Gastrocnemius medialis (tissue), 4 donors: ENCODE measurements at regions not wholly inside any gene's neighbourhood (a gene's known extent, or its start where the extent isn't known, plus 50 kb on each side); places are given as distances from the start of the nearest gene placed in this dataset.

Experiments used
- CTCF ChIP-seq, 5 experiments: fragments of 450-650 bp in 3 of 5; fragments of 200-600 bp in 2 of 5; sonication (generic) in 2 of 5; IDR thresholded peaks in 4 of 5; conservative IDR thresholded peaks in 1 of 5; 1 replicate in 4 of 5; 2 replicates in 1 of 5; pipeline ENCODE4 v1.5.1; 2016 to 2019; ENCODE audit warnings: antibody characterized with exemption in 5 of 5, mild to moderate bottlenecking in 3 of 5, moderate library complexity in 3 of 5
- POLR2A ChIP-seq, 2 donors: fragments of 450-650 bp; IDR thresholded peaks; one replicate each; pipeline ENCODE4 v1.6.1; 2017; ENCODE audit warnings: antibody characterized with exemption in 2 of 2, mild to moderate bottlenecking in 2 of 2, moderate library complexity in 2 of 2

DNA sequence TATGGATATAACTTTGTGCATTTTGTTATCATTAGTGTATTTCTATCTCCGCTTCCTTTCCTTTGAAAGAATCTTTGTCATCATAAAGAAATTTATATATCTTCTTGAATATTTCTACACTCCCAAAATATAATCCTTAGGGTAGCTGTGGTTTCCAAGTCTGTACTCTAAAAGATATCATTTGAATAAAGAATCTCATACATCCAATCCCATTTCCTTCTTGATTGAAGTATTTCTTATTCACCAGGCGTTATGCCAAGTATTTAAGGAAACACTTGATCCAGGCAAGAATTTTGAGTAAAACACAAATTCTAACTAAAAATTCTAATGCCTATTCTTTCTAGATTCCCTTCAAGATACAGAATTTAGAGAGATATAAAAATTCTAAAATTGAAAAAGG is 821.8 kb downstream of the GALC start:
- TF ChIP-seq POLR2A (IDR thresholded peaks at IDR 0.05) (no peak), CTCF (IDR thresholded peaks at IDR 0.05 in 4 of 5, conservative IDR thresholded peaks at IDR 0.05 in 1 of 5) (no peak)
